ENCODE measurements at regions not wholly inside any gene's neighbourhood (a gene's known extent, or its start where the extent isn't known, plus 50 kb on each side); places are given as distances from the start of the nearest gene placed in this dataset.

DNA sequence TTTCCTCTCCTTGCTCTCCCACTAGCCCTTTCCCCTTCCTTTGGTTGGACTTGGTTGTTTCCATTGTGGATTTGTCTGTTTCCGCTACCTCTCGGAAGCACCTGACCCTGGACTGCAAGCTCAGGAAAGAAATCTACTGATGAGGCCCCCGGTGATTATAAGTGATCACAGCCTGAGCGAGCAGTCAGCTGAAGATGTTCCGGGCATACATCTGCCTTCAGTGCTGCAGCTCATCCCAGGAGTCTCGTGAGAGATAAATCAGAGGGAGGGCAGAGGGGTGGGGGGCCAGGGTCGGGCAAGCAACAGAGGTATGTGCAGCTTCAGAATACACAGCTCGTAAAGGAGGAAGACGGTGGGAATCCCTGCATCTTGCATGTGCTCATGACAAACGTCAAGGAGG lies 102.1 kb downstream of the MRPL46 start:
- Histone ChIP-seq H3K27ac (no peak overlapping the region), H3K36me3 (no peaks in the 10 kb centered on the region), H3K9me3 (no peaks in the 10 kb centered on the region), H3K4me3 (no peak overlapping the region), H3K27me3 (peaks cover 0 to 6% (median 0%) of the 10 kb centered on the region in 4 donors), H3K4me1 (no peaks in the 10 kb centered on the region)
- FAIRE-seq, result no peak
- TF ChIP-seq, protein P1, sequence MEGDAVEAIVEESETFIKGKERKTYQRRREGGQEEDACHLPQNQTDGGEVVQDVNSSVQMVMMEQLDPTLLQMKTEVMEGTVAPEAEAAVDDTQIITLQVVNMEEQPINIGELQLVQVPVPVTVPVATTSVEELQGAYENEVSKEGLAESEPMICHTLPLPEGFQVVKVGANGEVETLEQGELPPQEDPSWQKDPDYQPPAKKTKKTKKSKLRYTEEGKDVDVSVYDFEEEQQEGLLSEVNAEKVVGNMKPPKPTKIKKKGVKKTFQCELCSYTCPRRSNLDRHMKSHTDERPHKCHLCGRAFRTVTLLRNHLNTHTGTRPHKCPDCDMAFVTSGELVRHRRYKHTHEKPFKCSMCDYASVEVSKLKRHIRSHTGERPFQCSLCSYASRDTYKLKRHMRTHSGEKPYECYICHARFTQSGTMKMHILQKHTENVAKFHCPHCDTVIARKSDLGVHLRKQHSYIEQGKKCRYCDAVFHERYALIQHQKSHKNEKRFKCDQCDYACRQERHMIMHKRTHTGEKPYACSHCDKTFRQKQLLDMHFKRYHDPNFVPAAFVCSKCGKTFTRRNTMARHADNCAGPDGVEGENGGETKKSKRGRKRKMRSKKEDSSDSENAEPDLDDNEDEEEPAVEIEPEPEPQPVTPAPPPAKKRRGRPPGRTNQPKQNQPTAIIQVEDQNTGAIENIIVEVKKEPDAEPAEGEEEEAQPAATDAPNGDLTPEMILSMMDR (IDR thresholded peaks at IDR 0.05), result no peak
- DNase-seq, result no peak
- WGBS, 2 donors, result 48 to 53% methylated on average over 10 of the region's 10 CpGs
- intact Hi-C loops (cut with DNase I), result no loop called here
- no peak for ATAC-seq

DNA sequence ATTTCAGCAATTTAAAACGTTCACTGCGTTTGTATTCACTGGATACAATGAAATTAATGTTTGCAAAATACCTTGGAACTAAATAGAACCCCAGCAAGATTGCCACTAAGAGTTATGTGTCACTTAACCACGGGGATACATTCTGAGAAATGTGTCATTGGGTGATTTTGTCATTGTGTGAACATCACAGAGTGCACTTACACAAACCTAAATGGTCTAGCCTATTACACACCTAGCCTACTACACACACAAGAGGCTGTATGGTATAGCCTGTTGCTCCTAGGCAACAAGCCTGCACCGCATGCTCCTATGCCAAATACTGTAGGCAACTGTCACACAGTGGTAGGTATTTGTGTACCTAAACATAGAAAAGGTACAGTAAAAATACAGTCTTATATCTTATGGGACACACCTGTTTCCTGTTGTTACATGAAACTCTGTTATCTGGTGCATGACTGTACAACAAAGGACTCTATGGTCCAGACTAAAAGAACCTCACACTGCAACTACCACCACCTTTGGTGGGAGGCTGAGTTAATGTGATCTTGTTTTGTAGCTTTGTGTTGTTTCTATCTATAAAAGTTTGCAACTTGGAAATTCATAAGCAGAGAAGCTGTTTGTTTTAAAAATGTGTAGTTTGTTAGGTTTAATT lies 92.2 kb upstream of the NTRK3 start:
- H3K27ac ChIP-seq, result no peak overlapping the region
- no peaks in the 10 kb centered on the region for H3K36me3 ChIP-seq
- DNase-seq (no peak), FAIRE-seq (no peak), ATAC-seq (no peak)
- H3K27me3 ChIP-seq, result no peaks in the 10 kb centered on the region
- H3K4me3 ChIP-seq, result no peak overlapping the region
- no peaks in the 10 kb centered on the region for H3K9me3 ChIP-seq
- intact Hi-C loops (cut with DNase I), result no loop called here
- 40 to 45% methylated on average over 4 of the region's 4 CpGs for WGBS, 2 donors
- H3K4me1 ChIP-seq, result no peaks in the 10 kb centered on the region
- TF ChIP-seq, protein P1 (IDR thresholded peaks at IDR 0.05), result no peak

DNA sequence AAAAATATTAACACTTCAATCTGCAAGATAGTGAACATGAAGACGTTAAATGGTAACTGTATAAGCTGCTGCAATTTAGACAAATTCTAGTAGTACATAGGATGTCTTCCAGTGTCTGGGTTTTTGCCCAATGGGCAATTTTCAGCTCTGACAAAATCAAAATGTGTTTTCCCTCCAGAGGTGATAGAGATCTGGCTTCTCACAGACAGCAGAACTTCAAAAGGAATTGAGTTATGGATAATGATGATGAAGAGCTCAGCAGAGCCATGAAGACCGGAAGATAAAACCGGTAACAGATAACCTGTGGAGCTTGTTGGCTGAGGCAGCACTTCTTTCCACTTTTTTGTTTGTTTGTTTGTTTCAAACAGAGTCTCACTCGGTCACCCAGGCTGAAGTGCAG lies 89.4 kb upstream of the NTRK3 start:
- FAIRE-seq, result no peak
- no peaks in the 10 kb centered on the region for H3K36me3 ChIP-seq
- H3K27me3 ChIP-seq, result no peaks in the 10 kb centered on the region
- no peaks in the 10 kb centered on the region for H3K9me3 ChIP-seq
- no peak for DNase-seq
- intact Hi-C loops (cut with DNase I), result no loop called here
- TF ChIP-seq, protein P1 (IDR thresholded peaks at IDR 0.05), result no peak
- 40 to 51% methylated on average over 4 of the region's 4 CpGs for WGBS, 2 donors
- H3K4me1 ChIP-seq, result no peaks in the 10 kb centered on the region
- no peak overlapping the region for H3K4me3 ChIP-seq
- no peak overlapping the region for H3K27ac ChIP-seq
- no peak for ATAC-seq

DNA sequence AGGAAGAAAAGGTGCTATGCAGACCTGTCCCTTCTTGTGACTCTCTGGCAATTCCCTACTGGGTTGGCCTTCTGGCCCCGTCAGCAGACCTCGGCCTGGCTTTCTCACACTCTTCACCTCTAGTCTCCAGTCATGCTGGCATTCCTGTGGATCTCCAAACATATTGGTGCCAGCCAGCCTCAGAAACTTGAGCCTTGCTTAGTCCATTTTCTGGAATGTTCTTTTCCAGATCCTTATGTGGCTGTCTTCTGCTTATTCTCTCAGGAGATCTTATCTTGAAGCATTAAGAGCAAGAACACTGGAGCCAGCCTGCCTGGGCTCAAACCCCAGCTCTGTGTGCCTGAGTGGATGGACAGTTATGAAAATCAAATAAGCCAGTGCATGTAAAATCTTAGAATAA lies 88.2 kb upstream of the NTRK3 start:
- intact Hi-C loops (cut with DNase I), result no loop called here
- FAIRE-seq (no peak), ATAC-seq (no peak), DNase-seq (no peak)
- no peak overlapping the region for H3K4me3 ChIP-seq
- H3K4me1 ChIP-seq, result no peaks in the 10 kb centered on the region
- no peaks in the 10 kb centered on the region for H3K27me3 ChIP-seq
- no peak overlapping the region for H3K27ac ChIP-seq
- H3K36me3 ChIP-seq, result no peaks in the 10 kb centered on the region
- 56 to 58% methylated on average over 2 of the region's 2 CpGs for WGBS, 2 donors
- H3K9me3 ChIP-seq, result no peaks in the 10 kb centered on the region
- TF ChIP-seq, protein P1 (IDR thresholded peaks at IDR 0.05), result no peak

DNA sequence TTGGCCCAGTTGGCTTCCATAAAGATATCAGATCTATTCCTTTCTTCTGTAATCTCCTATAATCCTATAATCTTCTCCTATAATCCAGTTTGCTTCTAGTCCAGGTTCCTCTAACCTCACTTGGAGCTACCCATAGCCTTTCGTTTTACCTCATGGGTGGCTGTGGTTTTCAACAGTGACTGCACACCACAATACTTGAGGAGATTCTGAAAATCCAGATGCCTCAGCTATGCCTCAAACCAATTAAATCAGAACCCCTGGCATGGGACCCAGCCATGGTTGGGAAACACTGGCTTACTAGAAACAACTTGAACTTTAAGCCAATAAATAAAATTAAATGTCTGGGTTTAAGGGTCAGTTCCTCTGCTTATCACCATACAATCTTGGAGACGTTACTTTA lies 86.1 kb upstream of the NTRK3 start:
- TF ChIP-seq, protein P1 (IDR thresholded peaks at IDR 0.05), result no peak
- H3K4me1 ChIP-seq, result no peaks in the 10 kb centered on the region
- H3K27ac ChIP-seq, result no peak overlapping the region
- ATAC-seq, result no peak
- H3K27me3 ChIP-seq, result no peaks in the 10 kb centered on the region
- no peak overlapping the region for H3K4me3 ChIP-seq
- H3K36me3 ChIP-seq, result no peaks in the 10 kb centered on the region
- no peak for DNase-seq
- no peak for FAIRE-seq
- WGBS, 2 donors, result 41 to 45% methylated on average over 2 of the region's 2 CpGs
- H3K9me3 ChIP-seq, result no peaks in the 10 kb centered on the region
- intact Hi-C loops (cut with DNase I), result no loop called here

Measured in pancreas (tissue), 10 donors.